GM19372 (cell line): ENCODE measurements at regions not wholly inside any gene's neighbourhood (a gene's known extent, or its start where the extent isn't known, plus 50 kb on each side); places are given as distances from the start of the nearest gene placed in this dataset.

Source experiments
- ATAC-seq: cut with Tn5 transposase; IDR thresholded peaks from one replicate; pipeline ENCODE4 v1.9.1; 2021; ENCODE audit warnings: mild to moderate bottlenecking, low read depth, moderate library complexity; ENCODE audit not compliant: unreplicated experiment

DNA sequence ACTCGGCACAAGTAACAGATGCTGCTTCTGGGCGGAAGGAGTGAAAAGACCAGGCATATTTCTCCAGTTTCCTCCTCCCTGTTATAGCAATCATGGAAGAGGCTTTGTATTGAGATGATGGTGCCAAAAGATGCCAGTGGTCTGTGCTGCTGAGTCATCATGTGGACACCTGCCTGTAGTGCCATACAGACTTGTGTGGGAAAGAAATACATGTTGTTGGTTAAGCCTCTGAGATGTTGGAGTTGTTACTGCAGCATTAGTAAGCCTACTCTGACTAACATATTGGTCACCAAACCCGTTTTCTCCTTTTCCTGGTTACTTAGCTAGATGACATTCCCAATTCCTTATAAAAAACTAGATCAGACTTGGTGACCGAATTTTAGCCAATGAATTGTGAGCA, 356.9 kb downstream of the ZNF521 start:
- ATAC-seq, result no peak

DNA sequence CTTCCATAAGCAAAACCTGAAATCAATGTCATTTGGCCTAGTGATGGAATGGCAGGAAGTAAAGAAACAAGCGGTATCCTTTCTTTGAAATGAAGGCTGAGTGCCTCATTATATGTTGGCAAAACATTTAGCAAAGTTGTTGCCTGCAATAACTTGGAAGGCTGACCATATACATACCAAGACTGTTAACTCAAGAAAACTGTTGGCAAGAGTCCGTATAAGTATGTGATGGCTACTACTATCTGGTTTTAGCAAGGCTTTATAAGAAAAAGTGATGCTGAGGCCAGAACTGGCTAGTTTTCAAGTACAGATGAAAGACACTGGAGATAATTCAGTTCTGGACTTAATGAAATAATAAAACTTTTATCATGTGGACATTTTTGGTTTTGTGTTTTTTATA, 356.2 kb downstream of the ZNF521 start:
- ATAC-seq, result no peak

DNA sequence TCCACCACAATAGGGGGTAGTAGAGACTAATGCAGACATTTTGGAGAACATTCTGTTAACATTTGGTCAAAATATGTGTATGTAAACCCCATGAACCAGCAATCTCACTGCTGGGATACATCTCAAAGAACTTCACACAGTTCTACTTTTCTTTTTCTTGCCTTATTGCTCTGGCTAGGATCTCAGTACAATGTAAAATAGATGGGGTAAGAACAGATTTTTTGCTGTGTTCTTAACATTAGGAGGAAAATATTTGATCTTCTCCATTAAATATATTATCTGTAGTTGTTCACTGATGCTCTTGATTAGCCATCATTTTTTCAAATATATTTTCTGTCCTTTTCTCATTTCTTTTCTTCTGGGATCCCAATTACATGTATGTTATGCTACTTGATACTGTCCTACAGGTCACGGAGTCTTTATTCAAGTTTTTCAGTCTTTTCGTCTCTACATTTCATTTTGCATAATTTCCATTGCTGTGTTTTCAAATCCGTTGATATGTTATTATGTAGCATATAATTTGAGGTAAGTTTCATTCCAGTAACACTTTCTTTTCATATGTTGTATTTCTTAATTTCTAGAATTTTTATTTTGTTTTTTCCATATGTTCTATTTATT, 352.2 kb downstream of the ZNF521 start:
- no peak for ATAC-seq

DNA sequence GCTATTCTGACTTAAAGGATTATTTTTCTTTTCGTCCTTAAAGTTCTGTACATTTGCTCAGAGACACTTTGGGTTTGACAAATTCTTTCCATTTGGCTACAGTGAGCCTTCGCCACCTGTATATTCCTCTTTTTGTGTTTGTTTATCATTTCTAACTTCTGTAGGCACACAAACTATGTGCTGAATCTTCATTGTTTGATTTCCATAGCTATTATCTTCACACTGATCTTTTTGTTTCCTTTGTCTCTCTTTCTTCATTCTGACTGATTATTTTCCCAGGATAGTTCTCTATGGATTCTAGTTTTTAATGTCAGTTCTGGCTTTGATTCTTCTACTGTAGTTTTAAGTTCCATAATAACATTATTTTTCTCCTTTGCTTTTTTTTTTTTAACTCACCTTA, 350.2 kb downstream of the ZNF521 start:
- ATAC-seq, result no peak

DNA sequence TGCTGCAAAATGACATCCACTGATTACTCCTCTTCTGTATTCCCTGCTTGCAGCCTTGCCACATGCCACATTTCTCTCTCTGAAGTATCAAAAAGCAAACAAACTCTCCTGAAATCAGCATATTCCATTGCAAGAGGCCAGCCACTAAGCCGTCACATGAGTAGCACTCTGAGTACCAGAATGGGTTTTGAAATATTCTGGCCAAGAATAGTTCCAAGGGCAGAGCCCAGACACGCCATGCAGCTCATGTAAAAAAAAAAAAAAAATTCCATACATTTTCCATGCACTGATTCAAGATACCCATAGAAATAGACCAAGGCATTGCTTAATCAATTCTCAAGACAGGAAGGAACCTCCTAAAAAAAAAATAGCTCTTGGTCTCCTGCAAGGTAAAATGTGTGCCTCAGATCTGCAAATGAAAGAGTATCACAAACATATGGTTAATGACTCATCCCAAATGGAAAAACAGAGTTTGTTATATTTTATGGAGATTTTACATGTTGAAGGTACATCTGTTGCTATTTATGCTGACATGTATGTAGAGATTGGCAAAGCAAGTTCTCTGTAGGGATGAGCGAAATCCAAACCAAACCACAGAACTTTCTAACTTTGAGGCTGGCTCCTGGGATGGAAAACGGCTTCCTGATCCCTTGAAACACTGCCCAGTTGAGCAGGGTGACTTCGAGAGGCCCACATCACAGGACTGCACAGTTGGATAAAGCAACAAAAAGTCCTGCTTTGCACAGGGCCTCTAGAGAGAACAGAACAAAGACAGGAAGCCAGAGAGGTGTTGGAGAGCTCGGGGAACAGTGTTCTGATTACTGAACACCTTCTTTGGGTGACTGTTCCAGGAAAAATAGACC, 346.2 kb downstream of the ZNF521 start:
- ATAC-seq, result no peak

DNA sequence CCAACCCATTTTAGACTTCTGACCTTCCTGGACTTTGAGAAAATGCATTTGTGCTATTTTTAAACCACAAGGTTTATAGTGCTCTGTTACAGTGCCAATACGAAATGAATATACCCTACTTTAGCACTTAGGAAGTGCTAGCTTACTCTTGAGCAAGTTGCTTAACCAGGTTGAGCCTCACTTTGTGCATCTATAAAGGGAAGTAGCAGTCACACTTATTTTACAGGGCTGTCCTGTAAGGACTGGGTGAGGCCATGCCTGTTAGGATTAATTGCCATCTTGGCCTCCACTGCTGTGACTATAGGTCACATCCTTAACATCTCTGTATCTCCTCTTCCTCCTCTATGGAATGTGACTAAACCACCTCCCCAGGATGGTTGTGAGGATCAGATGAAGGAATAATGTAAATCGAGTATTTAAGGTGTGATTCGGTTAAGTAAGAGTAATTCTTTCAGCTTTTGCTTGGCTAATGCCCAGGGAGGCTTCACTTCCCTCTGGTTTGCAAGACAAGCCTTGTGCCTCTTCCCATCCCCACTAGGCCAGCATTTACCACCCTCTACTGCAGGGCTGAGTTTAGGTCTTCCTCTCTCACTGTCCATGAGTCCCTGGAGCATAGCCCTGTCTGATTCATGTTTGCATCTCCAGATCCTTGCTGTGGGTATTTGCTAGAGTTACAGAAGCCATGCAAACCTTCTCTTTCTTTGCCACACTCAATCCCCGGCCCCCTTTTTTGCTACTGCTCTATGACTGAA, 341.2 kb downstream of the ZNF521 start:
- no peak for ATAC-seq
